Fibroblast of lung (primary cell): ENCODE measurements at regions not wholly inside any gene's neighbourhood (a gene's known extent, or its start where the extent isn't known, plus 50 kb on each side); places are given as distances from the start of the nearest gene placed in this dataset.
"Not testable (repeated sequence)": the region's sequence is repeated elsewhere in the genome, so short reads cannot be mapped to it uniquely, and the experiment has no call there.

Experiments
- DNase-seq, 2 donors: peaks; one replicate each; pipeline versions ENCODE4 v3.0.0 to v3.0.0-alpha.2; 2010; ENCODE audit warnings: low read depth in 2 of 2
- H2AFZ ChIP-seq: 2 replicates; pipeline ENCODE4 v1.5.1; 2012; ENCODE audit warnings: low read length, control low read depth, inconsistent platforms
- H3K27ac ChIP-seq: 2 replicates; pipeline ENCODE4 v1.5.1; 2011; ENCODE audit warnings: low read length, control low read depth; ENCODE audit not compliant: insufficient read depth
- H3K27me3 ChIP-seq: 2 replicates; pipeline ENCODE4 v1.5.1; 2011; ENCODE audit warnings: mild to moderate bottlenecking, low read length; ENCODE audit not compliant: control insufficient read depth, insufficient read depth
- H3K36me3 ChIP-seq: 2 replicates; pipeline ENCODE4 v1.5.1; 2011; ENCODE audit warnings: low read length; ENCODE audit not compliant: control insufficient read depth, insufficient read depth
- H3K4me1 ChIP-seq: 2 replicates; pipeline ENCODE4 v1.5.1; 2011; ENCODE audit warnings: low read length; ENCODE audit not compliant: control insufficient read depth, insufficient read depth; ENCODE audit errors: extremely low read depth
- H3K4me2 ChIP-seq: 2 replicates; pipeline ENCODE4 v1.5.1; 2011; ENCODE audit warnings: low read length, control low read depth; ENCODE audit not compliant: insufficient read depth; ENCODE audit errors: extremely low read depth
- H3K4me3 ChIP-seq, 4 experiments: fragments of 200-600 bp in 1 of 4; sonication (generic) in 1 of 4; replicated peaks in 1 of 4; 2 replicates each; pipeline ENCODE4 v1.5.1; 2011 to 2016; ENCODE audit warnings: low read length in 4 of 4, low read depth in 3 of 4, mild to moderate bottlenecking in 3 of 4, control low read depth in 2 of 4, inconsistent platforms in 1 of 4, mixed read lengths in 1 of 4; ENCODE audit not compliant: insufficient read depth in 1 of 4; ENCODE audit errors: control extremely low read depth in 1 of 4
- H3K79me2 ChIP-seq: 2 replicates; pipeline ENCODE4 v1.5.1; 2012; ENCODE audit warnings: mild to moderate bottlenecking, low read length, inconsistent platforms; ENCODE audit not compliant: control insufficient read depth, insufficient read depth
- H3K9ac ChIP-seq: 2 replicates; pipeline ENCODE4 v1.5.1; 2011; ENCODE audit warnings: mild to moderate bottlenecking, low read length, control low read depth; ENCODE audit not compliant: insufficient read depth
- H3K9me3 ChIP-seq: 2 replicates; pipeline ENCODE4 v1.5.1; 2012; ENCODE audit warnings: low read depth, low read length; ENCODE audit not compliant: control insufficient read depth, insufficient read depth
- H4K20me1 ChIP-seq: 2 replicates; pipeline ENCODE4 v1.5.1; 2011; ENCODE audit warnings: low read length; ENCODE audit not compliant: control insufficient read depth, insufficient read depth; ENCODE audit errors: extremely low read depth
- CTCF ChIP-seq, 2 donors: IDR thresholded peaks in 1 of 2; conservative IDR thresholded peaks in 1 of 2; 1 replicate in 1 of 2; 2 replicates in 1 of 2; pipeline ENCODE4 v1.5.1; 2011 to 2012; ENCODE audit warnings: low read length in 2 of 2, control low read depth in 1 of 2, inconsistent platforms in 1 of 2, low read depth in 1 of 2, mild to moderate bottlenecking in 1 of 2
- EZH2 ChIP-seq: IDR thresholded peaks from 2 replicates; pipeline ENCODE4 v1.5.1; 2012; ENCODE audit warnings: low read length, control low read depth, mild to moderate bottlenecking; ENCODE audit errors: missing control alignments

GRCh38 chr5:74526111-74526510 is 114.4 kb downstream of the ENC1 start:
- no peaks in the 10 kb centered on the region for H3K4me1 ChIP-seq
- TF ChIP-seq EZH2, result no peak
- TF ChIP-seq CTCF (conservative IDR thresholded peaks at IDR 0.05 in 1 of 2, IDR thresholded peaks at IDR 0.05 in 1 of 2; ENCODE audit: low read depth in 1 of 2, low read length in 2 of 2), result no peak
- no peaks in the 10 kb centered on the region for H3K36me3 ChIP-seq
- no peak overlapping the region for H3K9ac ChIP-seq
- no peak overlapping the region for H3K4me2 ChIP-seq
- no peak overlapping the region for H2AFZ ChIP-seq
- no peak overlapping the region for H3K27ac ChIP-seq
- H3K9me3 ChIP-seq, result no peaks in the 10 kb centered on the region
- H3K79me2 ChIP-seq, result no peaks in the 10 kb centered on the region
- H4K20me1 ChIP-seq, result no peaks in the 10 kb centered on the region
- no peak overlapping the region for H3K4me3 ChIP-seq
- H3K27me3 ChIP-seq, result no peaks in the 10 kb centered on the region
- DNase-seq, result no peak

GRCh38 chr5:74524767-74525166 is 115.8 kb downstream of the ENC1 start:
- not testable (repeated sequence) for H3K36me3 ChIP-seq, H4K20me1 ChIP-seq, H3K4me3 ChIP-seq, H3K4me2 ChIP-seq, H3K27me3 ChIP-seq, DNase-seq, H2AFZ ChIP-seq, H3K79me2 ChIP-seq, H3K9me3 ChIP-seq, H3K27ac ChIP-seq, H3K4me1 ChIP-seq, H3K9ac ChIP-seq

DNA sequence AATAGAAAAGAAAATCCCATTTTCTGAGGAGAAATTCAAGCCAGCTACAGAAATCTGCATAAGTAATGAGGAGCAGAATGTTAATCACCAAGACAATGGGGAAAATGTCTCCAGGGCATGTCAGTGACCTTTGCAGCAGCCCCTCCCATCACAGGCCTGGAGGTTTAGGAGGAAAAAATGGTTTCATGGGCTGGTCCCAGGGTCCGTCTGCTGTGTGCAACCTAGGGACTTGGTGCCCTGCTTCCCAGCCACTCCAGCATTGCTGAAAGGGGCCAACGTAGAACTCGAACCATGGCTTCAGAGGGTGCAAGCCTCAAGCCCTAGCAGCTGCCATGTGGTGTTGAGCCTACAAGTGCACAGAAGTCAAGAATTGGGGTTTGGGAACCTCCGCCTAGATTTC is 116.8 kb downstream of the ENC1 start:
- not testable (repeated sequence) for H2AFZ ChIP-seq, H3K36me3 ChIP-seq, H3K4me3 ChIP-seq, H3K27me3 ChIP-seq, H3K9ac ChIP-seq, H4K20me1 ChIP-seq, H3K4me2 ChIP-seq, H3K9me3 ChIP-seq, DNase-seq, H3K79me2 ChIP-seq, H3K27ac ChIP-seq, H3K4me1 ChIP-seq

DNA sequence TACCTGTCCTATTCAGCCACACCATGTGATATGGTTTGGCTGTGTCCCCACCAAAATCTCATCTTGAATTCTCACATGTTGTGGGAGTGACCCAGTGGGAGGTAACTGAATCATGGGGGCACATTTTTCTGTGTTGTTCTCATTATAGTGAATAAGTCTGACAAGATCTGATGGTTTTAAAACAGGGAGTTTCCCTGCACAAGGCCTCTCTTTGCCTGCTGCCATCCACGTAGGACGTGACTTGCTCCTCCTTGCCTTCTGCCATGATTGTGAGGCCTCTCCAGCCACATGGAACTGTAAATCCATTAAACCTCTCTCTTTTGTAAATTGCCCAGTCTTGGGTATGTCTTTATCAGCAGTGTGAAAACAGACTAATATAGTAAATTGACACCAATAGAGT is 117.7 kb downstream of the ENC1 start:
- H3K36me3 ChIP-seq, H3K4me3 ChIP-seq, H3K27me3 ChIP-seq, DNase-seq, H3K4me2 ChIP-seq, H3K4me1 ChIP-seq, H4K20me1 ChIP-seq, H3K9ac ChIP-seq, H3K79me2 ChIP-seq, H2AFZ ChIP-seq, H3K9me3 ChIP-seq, H3K27ac ChIP-seq: not testable (repeated sequence)
